ENCODE measurements at regions not wholly inside any gene's neighbourhood (a gene's known extent, or its start where the extent isn't known, plus 50 kb on each side); places are given as distances from the start of the nearest gene placed in this dataset.

DNA sequence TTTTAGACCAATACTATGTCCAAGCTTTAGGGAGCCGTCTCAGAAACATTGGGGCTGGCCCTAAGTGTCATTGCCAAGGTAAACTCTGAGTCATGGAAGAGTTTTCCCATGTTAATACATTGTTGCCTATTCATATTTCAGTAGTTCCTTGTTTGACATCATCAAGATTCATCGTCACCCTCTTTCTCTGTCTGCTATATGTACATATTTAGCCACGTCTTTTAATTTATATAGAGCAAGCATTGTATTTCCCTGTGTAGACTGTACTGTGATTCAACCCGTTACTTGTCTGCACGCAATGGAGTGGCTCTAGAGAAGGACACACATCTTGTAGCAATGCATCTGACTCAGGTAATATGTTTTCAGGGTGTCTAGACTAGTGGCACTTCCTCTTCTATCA is 217.9 kb upstream of the TPK1 start:
- no peak for TF ChIP-seq POLR2AphosphoS5 (IDR thresholded peaks at IDR 0.05; ENCODE audit: low read depth, low read length)
- TF ChIP-seq TAF1 (IDR thresholded peaks at IDR 0.05; ENCODE audit: borderline replicate concordance, low read depth, low read length) = no peak
- TF ChIP-seq POLR2A (IDR thresholded peaks at IDR 0.05; ENCODE audit: low read depth, low read length) = no peak
- no peak for DNase-seq (ENCODE audit: insufficient read length)
- no peak for FAIRE-seq

DNA sequence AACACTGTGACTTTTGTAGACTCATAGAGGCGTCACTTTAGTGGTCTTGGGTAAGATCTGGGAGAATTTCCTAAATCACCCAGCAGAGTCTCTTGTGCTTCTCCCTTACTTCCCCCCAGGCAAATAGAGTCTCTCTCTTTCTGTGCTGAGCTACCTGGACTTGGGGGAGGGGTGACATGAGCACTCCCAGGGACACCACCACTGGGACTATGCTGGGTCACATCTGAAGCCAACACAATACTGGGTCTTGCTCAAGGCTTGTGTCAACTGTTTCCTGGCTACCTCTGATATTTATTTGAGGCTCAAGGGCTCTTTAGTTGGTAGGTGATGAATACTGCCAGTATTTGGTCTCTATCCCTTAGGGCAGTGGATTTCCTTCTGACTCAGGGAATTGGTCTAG is 214.6 kb upstream of the TPK1 start:
- TF ChIP-seq TAF1 (IDR thresholded peaks at IDR 0.05; ENCODE audit: borderline replicate concordance, low read depth, low read length) (no peak), POLR2AphosphoS5 (IDR thresholded peaks at IDR 0.05; ENCODE audit: low read depth, low read length) (no peak), POLR2A (IDR thresholded peaks at IDR 0.05; ENCODE audit: low read depth, low read length) (no peak)
- DNase-seq (ENCODE audit: insufficient read length) (no peak), FAIRE-seq (no peak)

DNA sequence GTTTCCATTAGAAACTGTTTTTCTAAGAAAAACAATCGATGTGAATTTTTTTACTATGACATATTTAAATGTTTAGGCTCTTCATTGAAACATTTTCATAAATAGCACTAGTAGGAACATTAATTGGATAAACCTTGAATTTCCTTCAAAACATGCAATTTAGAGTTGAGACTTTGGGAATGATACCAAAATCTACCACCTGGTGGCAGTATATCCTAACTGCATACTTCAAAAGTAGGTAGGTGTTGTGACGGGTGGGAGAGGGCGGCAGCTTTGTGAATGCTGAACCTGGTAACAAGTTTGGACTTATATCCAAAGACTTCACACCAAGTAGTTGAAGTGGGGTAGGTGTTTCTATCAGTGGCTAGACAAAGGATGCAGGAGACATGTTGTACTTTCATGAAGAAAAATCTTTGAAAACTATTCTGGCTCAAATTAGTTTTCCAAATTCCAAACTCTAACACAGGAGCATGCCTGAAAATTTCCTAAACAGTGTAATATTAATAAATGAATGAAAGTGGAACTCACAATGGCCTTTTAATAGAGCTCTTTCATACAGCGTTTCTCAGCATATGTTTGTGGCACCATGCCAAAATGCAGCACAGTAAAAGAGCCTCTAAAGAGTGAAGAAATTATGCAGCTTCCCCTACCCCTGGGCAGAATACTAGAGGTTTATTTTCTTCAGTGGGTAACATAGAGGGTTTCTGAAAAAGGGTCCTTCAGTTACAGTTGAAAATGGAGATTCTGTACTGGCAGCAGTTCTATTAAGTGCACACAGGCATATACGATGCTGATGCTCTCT is 201.0 kb upstream of the TPK1 start:
- FAIRE-seq (peak; percentile 76), DNase-seq (ENCODE audit: insufficient read length) (no peak)

DNA sequence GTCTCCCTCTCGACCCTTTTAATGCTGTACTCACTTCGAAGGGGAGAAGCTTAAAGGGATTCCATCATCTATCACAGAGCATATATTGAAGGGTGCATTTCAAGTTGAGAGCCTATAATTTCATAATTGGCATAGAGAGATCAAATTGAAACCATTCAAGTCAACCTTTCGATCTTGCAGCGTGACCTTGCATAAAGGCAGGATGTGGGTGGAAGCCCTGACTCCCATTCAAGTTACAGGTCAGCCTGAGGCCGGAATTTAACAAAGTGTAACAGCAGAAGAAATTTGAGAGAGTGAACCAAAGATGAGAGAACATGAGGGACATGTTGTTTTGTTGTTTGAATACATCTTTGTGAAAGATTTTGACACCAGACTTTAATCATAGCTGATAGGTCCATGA is 195.3 kb upstream of the TPK1 start:
- no peak for DNase-seq (ENCODE audit: insufficient read length)
- TF ChIP-seq TAF1 (IDR thresholded peaks at IDR 0.05; ENCODE audit: borderline replicate concordance, low read depth, low read length) (no peak), POLR2AphosphoS5 (IDR thresholded peaks at IDR 0.05; ENCODE audit: low read depth, low read length) (no peak), POLR2A (IDR thresholded peaks at IDR 0.05; ENCODE audit: low read depth, low read length) (no peak)
- no peak for FAIRE-seq

More for the DNA sequence above, 201.0 kb upstream of the TPK1 start:
- TF ChIP-seq TAF1 (IDR thresholded peaks at IDR 0.05; ENCODE audit: borderline replicate concordance, low read depth, low read length) (no peak), POLR2AphosphoS5 (IDR thresholded peaks at IDR 0.05; ENCODE audit: low read depth, low read length) (no peak), POLR2A (IDR thresholded peaks at IDR 0.05; ENCODE audit: low read depth, low read length) (no peak)

DNA sequence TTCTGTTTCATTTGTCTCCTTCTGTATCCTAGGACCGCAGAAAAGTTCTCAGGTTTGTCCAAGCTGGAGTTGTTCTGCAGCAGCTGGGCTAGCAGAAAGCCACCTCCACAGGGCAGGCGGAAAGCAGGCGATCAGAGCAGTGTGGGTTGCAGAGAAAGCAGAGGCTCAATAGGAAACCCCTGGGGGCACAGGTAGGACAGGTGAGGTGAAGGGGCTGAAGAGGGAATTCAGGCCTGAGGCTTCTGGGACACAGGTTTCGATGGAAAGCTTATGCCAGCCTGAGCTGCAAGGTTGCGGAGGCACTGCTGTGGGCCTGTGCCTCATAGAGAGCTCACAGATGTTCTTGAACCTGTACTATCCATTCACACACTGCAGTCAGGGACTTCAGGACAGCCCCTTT is 194.9 kb upstream of the TPK1 start:
- DNase-seq (ENCODE audit: insufficient read length) (no peak), FAIRE-seq (no peak)
- TF ChIP-seq POLR2AphosphoS5 (IDR thresholded peaks at IDR 0.05; ENCODE audit: low read depth, low read length) (no peak), TAF1 (IDR thresholded peaks at IDR 0.05; ENCODE audit: borderline replicate concordance, low read depth, low read length) (no peak), POLR2A (IDR thresholded peaks at IDR 0.05; ENCODE audit: low read depth, low read length) (no peak)

DNA sequence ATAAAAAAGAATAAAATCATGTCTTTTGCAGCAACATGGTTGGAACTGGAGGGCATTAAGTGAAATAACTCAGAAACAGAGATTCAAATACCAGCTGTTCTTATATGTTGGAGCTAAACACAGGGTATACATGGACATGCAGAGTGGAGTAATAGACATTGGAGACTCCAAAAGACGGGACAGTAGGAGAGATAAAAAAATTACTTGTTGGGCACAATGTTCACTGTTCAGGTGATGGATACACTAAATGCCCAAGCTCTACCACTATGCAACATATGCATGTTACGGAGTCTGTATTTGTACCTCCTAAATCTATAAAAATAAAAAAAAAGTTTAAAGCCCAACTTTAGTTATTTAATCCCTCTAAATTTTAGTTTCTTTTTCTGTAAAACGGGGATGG is 184.6 kb upstream of the TPK1 start:
- DNase-seq (ENCODE audit: insufficient read length) = no peak
- TF ChIP-seq TAF1 (IDR thresholded peaks at IDR 0.05; ENCODE audit: borderline replicate concordance, low read depth, low read length) = no peak
- no peak for TF ChIP-seq POLR2A (IDR thresholded peaks at IDR 0.05; ENCODE audit: low read depth, low read length)
- no peak for TF ChIP-seq POLR2AphosphoS5 (IDR thresholded peaks at IDR 0.05; ENCODE audit: low read depth, low read length)
- no peak for FAIRE-seq

DNA sequence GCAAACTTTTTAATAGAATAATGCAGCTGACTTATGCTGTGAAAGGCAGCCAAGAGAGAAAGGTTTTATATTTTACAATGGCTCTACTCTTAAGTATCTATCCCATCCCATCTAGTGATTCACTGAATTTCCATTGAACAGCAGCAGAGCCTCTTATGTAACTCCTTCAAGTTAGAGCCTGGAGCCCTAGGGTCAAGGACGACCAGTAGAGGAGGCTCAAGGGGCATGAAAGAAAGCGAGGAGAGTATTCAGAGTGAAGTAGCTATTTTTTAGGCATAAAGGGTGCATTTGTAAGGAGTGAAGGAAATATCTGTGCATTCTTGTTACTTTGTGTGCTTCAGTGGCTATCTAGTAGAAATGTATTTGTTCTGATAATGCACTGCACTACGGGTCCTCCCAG is 180.2 kb upstream of the TPK1 start:
- no peak for FAIRE-seq
- DNase-seq (ENCODE audit: insufficient read length) = no peak
- TF ChIP-seq POLR2AphosphoS5 (IDR thresholded peaks at IDR 0.05; ENCODE audit: low read depth, low read length) (no peak), POLR2A (IDR thresholded peaks at IDR 0.05; ENCODE audit: low read depth, low read length) (no peak), TAF1 (IDR thresholded peaks at IDR 0.05; ENCODE audit: borderline replicate concordance, low read depth, low read length) (no peak)

DNA sequence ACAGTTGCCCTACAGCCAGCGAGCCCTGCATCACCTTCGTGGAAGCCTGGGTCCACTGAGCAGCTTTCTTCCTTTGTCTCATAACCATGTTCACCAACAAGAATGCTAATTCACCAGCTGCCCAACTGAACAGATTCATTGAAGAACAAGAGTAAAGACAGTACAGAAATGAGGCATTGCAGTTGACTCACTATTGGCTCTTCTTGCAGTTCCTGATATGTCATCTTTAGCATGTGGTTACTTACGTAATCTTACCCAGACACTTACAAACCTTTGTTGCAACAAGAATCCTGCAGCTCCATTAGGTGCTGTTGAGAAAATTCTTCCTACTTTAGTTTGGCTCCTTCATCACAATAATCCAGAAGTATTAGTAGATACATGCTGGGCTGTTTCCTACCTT is 174.0 kb upstream of the TPK1 start:
- DNase-seq (ENCODE audit: insufficient read length) (no peak), FAIRE-seq (no peak)
- TF ChIP-seq POLR2A (IDR thresholded peaks at IDR 0.05; ENCODE audit: low read depth, low read length) = no peak

DNA sequence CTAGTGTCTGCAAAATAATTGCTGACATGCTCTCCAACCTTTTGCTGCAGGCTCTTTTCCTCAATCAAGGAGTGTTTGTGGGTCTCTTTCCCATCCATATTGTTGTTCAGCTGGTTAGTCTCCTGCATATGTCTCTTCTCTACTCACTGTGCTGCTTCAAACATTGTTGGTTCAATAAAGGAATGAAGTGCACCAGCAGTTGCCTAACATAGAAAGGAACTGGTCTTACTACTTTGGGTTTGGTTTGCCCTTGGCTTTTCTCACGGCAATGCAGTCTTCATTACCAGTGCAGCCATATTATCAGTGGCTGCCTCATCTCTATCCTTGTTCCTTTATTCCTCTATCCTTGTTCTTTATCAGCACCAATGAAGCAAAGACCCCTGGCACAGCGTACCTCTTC is 169.7 kb upstream of the TPK1 start:
- no peak for FAIRE-seq
- no peak for DNase-seq (ENCODE audit: insufficient read length)
- TF ChIP-seq TAF1 (IDR thresholded peaks at IDR 0.05; ENCODE audit: borderline replicate concordance, low read depth, low read length) (no peak), POLR2AphosphoS5 (IDR thresholded peaks at IDR 0.05; ENCODE audit: low read depth, low read length) (no peak), POLR2A (IDR thresholded peaks at IDR 0.05; ENCODE audit: low read depth, low read length) (no peak)

DNA sequence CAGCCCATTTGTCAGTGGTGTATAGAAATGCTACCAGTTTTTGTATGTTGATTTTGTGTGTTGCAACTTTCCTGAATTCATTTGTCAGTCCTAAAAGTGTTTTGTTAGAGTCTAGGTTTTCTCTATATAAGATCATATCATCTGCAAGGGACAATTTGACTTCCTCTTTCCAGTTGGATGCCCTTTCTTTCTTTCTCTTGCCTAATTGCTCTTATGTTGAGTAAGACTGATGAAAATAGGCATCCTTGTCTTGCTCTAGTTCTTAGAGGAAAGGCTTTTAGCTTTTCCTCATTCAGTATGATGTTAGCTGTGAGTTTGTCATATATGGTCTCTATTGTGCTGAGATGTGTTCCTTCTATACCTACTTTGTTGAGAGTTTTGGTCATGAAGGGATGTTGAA is 161.7 kb upstream of the TPK1 start:
- DNase-seq (ENCODE audit: insufficient read length) (no peak), FAIRE-seq (no peak)
- TF ChIP-seq POLR2AphosphoS5 (IDR thresholded peaks at IDR 0.05; ENCODE audit: low read depth, low read length) (no peak), POLR2A (IDR thresholded peaks at IDR 0.05; ENCODE audit: low read depth, low read length) (no peak), TAF1 (IDR thresholded peaks at IDR 0.05; ENCODE audit: borderline replicate concordance, low read depth, low read length) (no peak)

DNA sequence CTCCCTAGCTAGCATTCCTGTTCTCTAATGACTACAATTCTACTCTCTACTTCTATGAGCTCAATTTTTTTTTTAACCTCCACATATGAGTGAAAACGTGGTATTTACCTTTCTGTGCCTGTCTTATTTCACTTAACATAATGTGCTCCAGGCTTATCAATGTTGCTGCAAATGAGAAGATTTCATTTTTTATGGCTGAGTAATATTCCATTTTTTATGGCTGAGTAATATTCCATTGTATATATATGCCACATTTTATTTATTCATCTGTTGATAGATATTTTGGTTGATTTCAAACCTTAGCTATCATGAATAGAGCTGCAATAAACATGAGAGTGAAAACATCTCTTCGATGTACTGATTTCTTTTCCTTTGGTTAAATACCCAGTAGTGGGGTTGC is 159.6 kb upstream of the TPK1 start:
- no peak for DNase-seq (ENCODE audit: insufficient read length)
- TF ChIP-seq POLR2A (IDR thresholded peaks at IDR 0.05; ENCODE audit: low read depth, low read length) = no peak
- no peak for FAIRE-seq

DNA sequence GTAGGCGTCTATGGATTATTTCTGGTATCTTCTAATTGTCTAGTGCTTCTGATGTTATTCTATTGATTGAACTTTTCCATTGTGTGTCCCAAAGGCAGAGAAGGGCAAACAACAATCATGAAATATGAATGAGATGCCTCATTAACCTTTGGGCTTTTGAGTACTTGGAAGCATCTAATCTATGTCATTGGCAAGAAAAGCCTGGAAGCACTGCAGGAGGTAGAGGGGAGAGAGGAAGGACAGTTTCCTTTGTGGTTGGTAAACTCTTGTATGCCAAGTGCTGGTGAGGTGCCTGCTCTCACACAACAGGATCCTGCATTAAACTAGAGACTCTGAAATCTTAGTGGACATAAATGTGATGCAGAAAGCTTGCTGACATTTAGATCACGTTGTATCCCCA is 155.2 kb upstream of the TPK1 start:
- no peak for FAIRE-seq
- no peak for DNase-seq (ENCODE audit: insufficient read length)

DNA sequence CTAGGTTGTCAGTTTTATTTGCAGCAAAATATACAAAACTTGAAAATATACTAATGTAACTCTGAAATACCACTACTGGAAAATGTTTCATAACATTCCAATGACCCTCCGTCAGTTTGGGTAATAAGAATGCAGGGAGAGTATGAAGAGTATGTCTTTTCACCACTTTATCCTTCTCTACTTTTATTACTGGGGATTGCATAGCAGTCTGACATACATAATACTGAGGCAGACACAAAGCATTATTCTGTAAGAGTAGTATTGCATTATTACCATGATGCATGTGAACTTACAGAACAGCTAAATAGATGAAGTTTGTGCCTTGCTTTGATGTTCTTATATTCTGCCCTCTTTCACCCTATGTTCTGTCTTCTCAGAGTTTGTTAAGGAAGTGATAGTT is 151.8 kb upstream of the TPK1 start:
- no peak for TF ChIP-seq POLR2AphosphoS5 (IDR thresholded peaks at IDR 0.05; ENCODE audit: low read depth, low read length)
- no peak for TF ChIP-seq TAF1 (IDR thresholded peaks at IDR 0.05; ENCODE audit: borderline replicate concordance, low read depth, low read length)
- no peak for TF ChIP-seq POLR2A (IDR thresholded peaks at IDR 0.05; ENCODE audit: low read depth, low read length)
- DNase-seq (ENCODE audit: insufficient read length) (no peak), FAIRE-seq (no peak)

More for the DNA sequence above, 155.2 kb upstream of the TPK1 start:
- TF ChIP-seq POLR2A (IDR thresholded peaks at IDR 0.05; ENCODE audit: low read depth, low read length) = no peak
- TF ChIP-seq POLR2AphosphoS5 (IDR thresholded peaks at IDR 0.05; ENCODE audit: low read depth, low read length) = no peak
- TF ChIP-seq TAF1 (IDR thresholded peaks at IDR 0.05; ENCODE audit: borderline replicate concordance, low read depth, low read length) = no peak
